ENCODE measurements at regions not wholly inside any gene's neighbourhood (a gene's known extent, or its start where the extent isn't known, plus 50 kb on each side); places are given as distances from the start of the nearest gene placed in this dataset.

DNA sequence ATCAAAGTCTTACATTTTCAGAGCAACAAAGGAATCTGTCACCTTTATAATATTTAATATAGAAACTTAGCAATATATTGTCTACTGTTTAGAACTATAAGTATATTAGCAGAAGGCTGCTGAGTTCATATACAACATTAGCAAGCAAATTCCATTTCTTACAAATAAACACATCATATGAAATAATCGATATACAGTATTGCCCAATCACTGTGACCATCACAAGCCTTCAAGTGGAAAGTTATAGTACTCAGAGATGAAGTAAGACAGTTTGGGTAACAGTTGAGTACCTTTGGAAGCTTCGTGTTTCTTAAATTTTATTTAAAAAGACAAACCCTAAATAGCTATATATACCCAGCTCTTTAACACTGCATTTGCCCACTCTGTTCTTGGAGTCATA lies 135.2 kb upstream of the IRX1 start:
- TF ChIP-seq, protein P1, sequence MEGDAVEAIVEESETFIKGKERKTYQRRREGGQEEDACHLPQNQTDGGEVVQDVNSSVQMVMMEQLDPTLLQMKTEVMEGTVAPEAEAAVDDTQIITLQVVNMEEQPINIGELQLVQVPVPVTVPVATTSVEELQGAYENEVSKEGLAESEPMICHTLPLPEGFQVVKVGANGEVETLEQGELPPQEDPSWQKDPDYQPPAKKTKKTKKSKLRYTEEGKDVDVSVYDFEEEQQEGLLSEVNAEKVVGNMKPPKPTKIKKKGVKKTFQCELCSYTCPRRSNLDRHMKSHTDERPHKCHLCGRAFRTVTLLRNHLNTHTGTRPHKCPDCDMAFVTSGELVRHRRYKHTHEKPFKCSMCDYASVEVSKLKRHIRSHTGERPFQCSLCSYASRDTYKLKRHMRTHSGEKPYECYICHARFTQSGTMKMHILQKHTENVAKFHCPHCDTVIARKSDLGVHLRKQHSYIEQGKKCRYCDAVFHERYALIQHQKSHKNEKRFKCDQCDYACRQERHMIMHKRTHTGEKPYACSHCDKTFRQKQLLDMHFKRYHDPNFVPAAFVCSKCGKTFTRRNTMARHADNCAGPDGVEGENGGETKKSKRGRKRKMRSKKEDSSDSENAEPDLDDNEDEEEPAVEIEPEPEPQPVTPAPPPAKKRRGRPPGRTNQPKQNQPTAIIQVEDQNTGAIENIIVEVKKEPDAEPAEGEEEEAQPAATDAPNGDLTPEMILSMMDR (IDR thresholded peaks at IDR 0.05) = no peak
- TF ChIP-seq POLR2A (IDR thresholded peaks at IDR 0.05) = no peak

Data from thyroid gland (tissue), 4 donors.